ENCODE measurements at regions not wholly inside any gene's neighbourhood (a gene's known extent, or its start where the extent isn't known, plus 50 kb on each side); places are given as distances from the start of the nearest gene placed in this dataset.

GRCh38 chr17:77445760-77446532 is 305.2 kb downstream of the SEC14L1 start (continued):
- TF ChIP-seq MNT (conservative IDR thresholded peaks at IDR 0.05): peak in 1 of 2 experiments; percentile 33; a peak in 1 of 4 replicates
- no peak for TF ChIP-seq NCOA4 (IDR thresholded peaks at IDR 0.05; ENCODE audit: partially characterized antibody)
- no peak for TF ChIP-seq NFE2L1 (tag; IDR thresholded peaks at IDR 0.05; ENCODE audit: borderline replicate concordance, low read depth)
- no peak for TF ChIP-seq RBM14 (IDR thresholded peaks at IDR 0.05; ENCODE audit: borderline replicate concordance, insufficient read depth, low read depth, low read length)
- no peak for TF ChIP-seq ZNF354B (CRISPR knock-in tag; IDR thresholded peaks at IDR 0.05)
- TF ChIP-seq ZNF766 (CRISPR knock-in tag; conservative IDR thresholded peaks at IDR 0.05): no peak
- TF ChIP-seq ZNF655 (CRISPR knock-in tag; IDR thresholded peaks at IDR 0.05): no peak
- peak; percentile 8; the same call in 1 of the 2 replicates for TF ChIP-seq POLR2G (IDR thresholded peaks at IDR 0.05; ENCODE audit: low read depth, low read length)
- TF ChIP-seq MAFK (IDR thresholded peaks at IDR 0.05; ENCODE audit: low read length): no peak
- TF ChIP-seq MYC (IDR thresholded peaks at IDR 0.05; ENCODE audit: low read depth, low read length): 0 out of 2 replicates have a peak, but pooled peaks have one; percentile 2
- TF ChIP-seq MYC (CRISPR knock-in tag; IDR thresholded peaks at IDR 0.05; ENCODE audit: borderline replicate concordance, low read depth): no peak
- TF ChIP-seq ZC3H8 (IDR thresholded peaks at IDR 0.05): no peak
- TF ChIP-seq SIRT6 (IDR thresholded peaks at IDR 0.05; ENCODE audit: low read depth, low read length): no peak
- no peak for TF ChIP-seq ZNF146 (CRISPR knock-in tag; IDR thresholded peaks at IDR 0.05; ENCODE audit: unreplicated experiment)
- no peak for TF ChIP-seq ZKSCAN8 (CRISPR knock-in tag; IDR thresholded peaks at IDR 0.05)
- TF ChIP-seq, protein P1, sequence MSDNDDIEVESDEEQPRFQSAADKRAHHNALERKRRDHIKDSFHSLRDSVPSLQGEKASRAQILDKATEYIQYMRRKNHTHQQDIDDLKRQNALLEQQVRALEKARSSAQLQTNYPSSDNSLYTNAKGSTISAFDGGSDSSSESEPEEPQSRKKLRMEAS (CRISPR knock-in tag; IDR thresholded peaks at IDR 0.05): no peak
- no peak for TF ChIP-seq SNRNP70 (optimal IDR thresholded peaks at IDR 0.05; ENCODE audit: low read depth, low read length)
- TF ChIP-seq SRSF3 (IDR thresholded peaks at IDR 0.05; ENCODE audit: insufficient read depth, low read length): no peak
- TF ChIP-seq CC2D1A (IDR thresholded peaks at IDR 0.05): no peak
- no peak for TF ChIP-seq ZNF699 (CRISPR knock-in tag; IDR thresholded peaks at IDR 0.05; ENCODE audit: insufficient replicate concordance)
- no peak for TF ChIP-seq KLF6 (CRISPR knock-in tag; IDR thresholded peaks at IDR 0.05; ENCODE audit: borderline replicate concordance)
- no peak for TF ChIP-seq ZFP1 (CRISPR knock-in tag; IDR thresholded peaks at IDR 0.05)
- TF ChIP-seq CXXC5 (CRISPR knock-in tag; IDR thresholded peaks at IDR 0.05): no peak
- TF ChIP-seq MYNN (IDR thresholded peaks at IDR 0.05): no peak
- no peak for TF ChIP-seq MYNN (CRISPR knock-in tag; IDR thresholded peaks at IDR 0.05)
- TF ChIP-seq ZNF253 (CRISPR knock-in tag; conservative IDR thresholded peaks at IDR 0.05): no peak
- TF ChIP-seq GTF2F1 (IDR thresholded peaks at IDR 0.05; ENCODE audit: low read depth, low read length): no peak
- no peak for TF ChIP-seq FUS (optimal IDR thresholded peaks at IDR 0.05; ENCODE audit: low read depth, low read length)
- no peak for TF ChIP-seq MTF1 (CRISPR knock-in tag; IDR thresholded peaks at IDR 0.05; ENCODE audit: borderline replicate concordance)
